ENCODE measurements at regions not wholly inside any gene's neighbourhood (a gene's known extent, or its start where the extent isn't known, plus 50 kb on each side); places are given as distances from the start of the nearest gene placed in this dataset.

DNA sequence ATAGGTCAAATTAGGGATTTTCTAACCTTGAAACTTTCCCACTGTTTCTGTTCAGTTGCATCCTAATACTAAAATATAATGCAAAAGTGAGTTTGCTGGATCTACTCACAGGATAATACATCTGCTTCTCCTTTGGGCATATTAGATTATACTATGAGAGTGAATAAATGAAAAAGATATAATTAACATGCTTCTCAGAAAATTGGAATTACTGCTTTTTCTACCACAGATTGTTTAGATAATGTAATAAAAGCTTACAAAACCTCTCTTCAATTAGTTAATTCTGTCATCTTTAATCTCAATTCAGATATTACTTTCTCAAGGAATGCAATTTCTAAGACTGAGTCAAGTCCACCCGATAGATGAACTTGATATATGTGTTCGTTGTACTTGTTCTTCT is 1077.2 kb upstream of the CDH2 start:
- TF ChIP-seq SP2 (tag by site-specific recombination; IDR thresholded peaks at IDR 0.05) (no peak), ZBTB1 (tag by site-specific recombination; IDR thresholded peaks at IDR 0.05) (no peak), ZNF133 (tag by site-specific recombination; IDR thresholded peaks at IDR 0.05) (no peak), OSR2 (tag by site-specific recombination; IDR thresholded peaks at IDR 0.05) (no peak), ZFP3 (tag by site-specific recombination; IDR thresholded peaks at IDR 0.05; ENCODE audit: low read depth) (no peak)
- TF ChIP-seq, protein P1, sequence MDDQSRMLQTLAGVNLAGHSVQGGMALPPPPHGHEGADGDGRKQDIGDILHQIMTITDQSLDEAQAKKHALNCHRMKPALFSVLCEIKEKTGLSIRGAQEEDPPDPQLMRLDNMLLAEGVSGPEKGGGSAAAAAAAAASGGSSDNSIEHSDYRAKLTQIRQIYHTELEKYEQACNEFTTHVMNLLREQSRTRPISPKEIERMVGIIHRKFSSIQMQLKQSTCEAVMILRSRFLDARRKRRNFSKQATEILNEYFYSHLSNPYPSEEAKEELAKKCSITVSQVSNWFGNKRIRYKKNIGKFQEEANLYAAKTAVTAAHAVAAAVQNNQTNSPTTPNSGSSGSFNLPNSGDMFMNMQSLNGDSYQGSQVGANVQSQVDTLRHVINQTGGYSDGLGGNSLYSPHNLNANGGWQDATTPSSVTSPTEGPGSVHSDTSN (CRISPR knock-in tag; IDR thresholded peaks at IDR 0.05): no peak
- TF ChIP-seq, protein P2, sequence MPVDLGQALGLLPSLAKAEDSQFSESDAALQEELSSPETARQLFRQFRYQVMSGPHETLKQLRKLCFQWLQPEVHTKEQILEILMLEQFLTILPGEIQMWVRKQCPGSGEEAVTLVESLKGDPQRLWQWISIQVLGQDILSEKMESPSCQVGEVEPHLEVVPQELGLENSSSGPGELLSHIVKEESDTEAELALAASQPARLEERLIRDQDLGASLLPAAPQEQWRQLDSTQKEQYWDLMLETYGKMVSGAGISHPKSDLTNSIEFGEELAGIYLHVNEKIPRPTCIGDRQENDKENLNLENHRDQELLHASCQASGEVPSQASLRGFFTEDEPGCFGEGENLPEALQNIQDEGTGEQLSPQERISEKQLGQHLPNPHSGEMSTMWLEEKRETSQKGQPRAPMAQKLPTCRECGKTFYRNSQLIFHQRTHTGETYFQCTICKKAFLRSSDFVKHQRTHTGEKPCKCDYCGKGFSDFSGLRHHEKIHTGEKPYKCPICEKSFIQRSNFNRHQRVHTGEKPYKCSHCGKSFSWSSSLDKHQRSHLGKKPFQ (tag by site-specific recombination; IDR thresholded peaks at IDR 0.05): no peak
- TF ChIP-seq, protein P3, sequence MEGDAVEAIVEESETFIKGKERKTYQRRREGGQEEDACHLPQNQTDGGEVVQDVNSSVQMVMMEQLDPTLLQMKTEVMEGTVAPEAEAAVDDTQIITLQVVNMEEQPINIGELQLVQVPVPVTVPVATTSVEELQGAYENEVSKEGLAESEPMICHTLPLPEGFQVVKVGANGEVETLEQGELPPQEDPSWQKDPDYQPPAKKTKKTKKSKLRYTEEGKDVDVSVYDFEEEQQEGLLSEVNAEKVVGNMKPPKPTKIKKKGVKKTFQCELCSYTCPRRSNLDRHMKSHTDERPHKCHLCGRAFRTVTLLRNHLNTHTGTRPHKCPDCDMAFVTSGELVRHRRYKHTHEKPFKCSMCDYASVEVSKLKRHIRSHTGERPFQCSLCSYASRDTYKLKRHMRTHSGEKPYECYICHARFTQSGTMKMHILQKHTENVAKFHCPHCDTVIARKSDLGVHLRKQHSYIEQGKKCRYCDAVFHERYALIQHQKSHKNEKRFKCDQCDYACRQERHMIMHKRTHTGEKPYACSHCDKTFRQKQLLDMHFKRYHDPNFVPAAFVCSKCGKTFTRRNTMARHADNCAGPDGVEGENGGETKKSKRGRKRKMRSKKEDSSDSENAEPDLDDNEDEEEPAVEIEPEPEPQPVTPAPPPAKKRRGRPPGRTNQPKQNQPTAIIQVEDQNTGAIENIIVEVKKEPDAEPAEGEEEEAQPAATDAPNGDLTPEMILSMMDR (tag by site-specific recombination; IDR thresholded peaks at IDR 0.05): no peak
